ENCODE measurements at regions not wholly inside any gene's neighbourhood (a gene's known extent, or its start where the extent isn't known, plus 50 kb on each side); places are given as distances from the start of the nearest gene placed in this dataset.
A peak's percentile ranks its signal among the peaks of the same experiment; 100 is the strongest.
"Not testable (repeated sequence)": the region's sequence is repeated elsewhere in the genome, so short reads cannot be mapped to it uniquely, and the experiment has no call there.

GRCh38 chr18:68219274-68219673 lies 495.6 kb downstream of the TMX3 start:
- no peak for DNase-seq

- DNase-seq = no peak
Measured at GRCh38 chr18:68215931-68216330, 499.0 kb downstream of the TMX3 start.

- no peak for DNase-seq
Measured at GRCh38 chr18:68186039-68186438, 528.9 kb downstream of the TMX3 start.

GRCh38 chr18:68181956-68182355 lies 533.0 kb downstream of the TMX3 start:
- DNase-seq = no peak

- no peak for DNase-seq
Measured at GRCh38 chr18:68179811-68180210, 535.1 kb downstream of the TMX3 start.

GRCh38 chr18:68178921-68179320 lies 536.0 kb downstream of the TMX3 start:
- no peak for DNase-seq

GRCh38 chr18:68177807-68178702 lies 536.9 kb downstream of the TMX3 start:
- no peak for DNase-seq

- DNase-seq = no peak
Measured at GRCh38 chr18:68176901-68177300, 538.0 kb downstream of the TMX3 start.

- DNase-seq = no peak
Measured at GRCh38 chr18:68172842-68173549, 541.9 kb downstream of the TMX3 start.

- no peak for DNase-seq
Measured at GRCh38 chr18:68164909-68165308, 550.0 kb downstream of the TMX3 start.

- DNase-seq = not testable (repeated sequence)
Measured at GRCh38 chr18:68153821-68154220, 561.1 kb downstream of the TMX3 start.

GRCh38 chr18:68152770-68153169 lies 562.1 kb downstream of the TMX3 start:
- no peak for DNase-seq

GRCh38 chr18:68150961-68151360 lies 563.9 kb downstream of the TMX3 start:
- DNase-seq = peak; percentile 5

GRCh38 chr18:68148863-68149262 lies 566.0 kb downstream of the TMX3 start:
- DNase-seq = no peak

- DNase-seq = no peak
Measured at GRCh38 chr18:68147728-68148127, 567.2 kb downstream of the TMX3 start.

GRCh38 chr18:68121826-68122225 lies 593.1 kb downstream of the TMX3 start:
- DNase-seq = no peak

- DNase-seq = no peak
Measured at GRCh38 chr18:68121308-68121707, 593.6 kb downstream of the TMX3 start.

- no peak for DNase-seq
Measured at GRCh38 chr18:68114989-68115388, 598.5 kb upstream of the DSEL start.

- DNase-seq = no peak
Measured at GRCh38 chr18:68104036-68104435, 587.5 kb upstream of the DSEL start.

GRCh38 chr18:68103561-68103960 lies 587.0 kb upstream of the DSEL start:
- no peak for DNase-seq

GRCh38 chr18:68102117-68102516 lies 585.6 kb upstream of the DSEL start:
- DNase-seq = no peak

GRCh38 chr18:68098655-68099054 lies 582.1 kb upstream of the DSEL start:
- DNase-seq = no peak

- DNase-seq = no peak
Measured at GRCh38 chr18:68086481-68086880, 570.0 kb upstream of the DSEL start.

- DNase-seq = no peak
Measured at GRCh38 chr18:68085251-68085650, 568.7 kb upstream of the DSEL start.

Measured in NCI-H526 treated with DMSO at 0.1 percent for 48 hours (cell line).